Loucy (cell line): ENCODE measurements at regions not wholly inside any gene's neighbourhood (a gene's known extent, or its start where the extent isn't known, plus 50 kb on each side); places are given as distances from the start of the nearest gene placed in this dataset.

Source experiments
- EZH2phosphoT487 ChIP-seq: fragments of 200-600 bp; IDR thresholded peaks from 2 replicates; pipeline ENCODE4 v1.6.1; 2018; ENCODE audit warnings: antibody characterized with exemption, mild to moderate bottlenecking, moderate library complexity, borderline replicate concordance
- TF ChIP-seq, protein P1 (sequence below): fragments of 200-600 bp; sonication (generic); conservative IDR thresholded peaks from 2 replicates; pipeline ENCODE4 v1.5.1; 2014; ENCODE audit warnings: mild to moderate bottlenecking, antibody characterized with exemption, low read length

DNA sequence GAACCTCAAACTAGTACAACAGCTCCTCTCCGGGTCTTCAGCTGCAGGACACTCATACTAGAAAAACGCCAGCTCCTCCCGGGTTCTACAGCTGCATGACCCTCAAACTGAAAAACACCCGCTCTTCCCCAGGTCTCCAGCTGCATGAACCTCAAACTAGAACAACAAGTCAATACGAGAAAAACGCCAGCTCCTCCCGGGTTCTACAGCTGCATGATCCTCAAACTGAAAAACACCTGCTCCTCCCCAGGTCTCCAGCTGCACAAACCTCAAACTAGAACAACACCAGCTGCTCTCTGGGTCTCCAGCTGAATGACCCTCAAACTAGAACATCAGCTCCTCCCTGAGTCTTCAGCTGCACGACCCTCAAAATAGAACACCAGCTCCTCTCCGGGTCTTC, 315.0 kb upstream of the TFPI start:
- TF ChIP-seq, protein P1, sequence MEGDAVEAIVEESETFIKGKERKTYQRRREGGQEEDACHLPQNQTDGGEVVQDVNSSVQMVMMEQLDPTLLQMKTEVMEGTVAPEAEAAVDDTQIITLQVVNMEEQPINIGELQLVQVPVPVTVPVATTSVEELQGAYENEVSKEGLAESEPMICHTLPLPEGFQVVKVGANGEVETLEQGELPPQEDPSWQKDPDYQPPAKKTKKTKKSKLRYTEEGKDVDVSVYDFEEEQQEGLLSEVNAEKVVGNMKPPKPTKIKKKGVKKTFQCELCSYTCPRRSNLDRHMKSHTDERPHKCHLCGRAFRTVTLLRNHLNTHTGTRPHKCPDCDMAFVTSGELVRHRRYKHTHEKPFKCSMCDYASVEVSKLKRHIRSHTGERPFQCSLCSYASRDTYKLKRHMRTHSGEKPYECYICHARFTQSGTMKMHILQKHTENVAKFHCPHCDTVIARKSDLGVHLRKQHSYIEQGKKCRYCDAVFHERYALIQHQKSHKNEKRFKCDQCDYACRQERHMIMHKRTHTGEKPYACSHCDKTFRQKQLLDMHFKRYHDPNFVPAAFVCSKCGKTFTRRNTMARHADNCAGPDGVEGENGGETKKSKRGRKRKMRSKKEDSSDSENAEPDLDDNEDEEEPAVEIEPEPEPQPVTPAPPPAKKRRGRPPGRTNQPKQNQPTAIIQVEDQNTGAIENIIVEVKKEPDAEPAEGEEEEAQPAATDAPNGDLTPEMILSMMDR: no peak
- no peak for TF ChIP-seq EZH2phosphoT487
